H1 (cell line): ENCODE measurements at regions not wholly inside any gene's neighbourhood (a gene's known extent, or its start where the extent isn't known, plus 50 kb on each side); places are given as distances from the start of the nearest gene placed in this dataset.

Experiments used
- BRCA1 ChIP-seq: IDR thresholded peaks from 2 replicates; pipeline ENCODE4 v1.6.1; 2012; ENCODE audit warnings: low read depth, low read length, improper control_type of control experiment
- PHF8 ChIP-seq: fragments of 200-600 bp; sonication (generic); conservative IDR thresholded peaks from 2 replicates; pipeline ENCODE4 v1.7.1; 2012; ENCODE audit warnings: low read depth, mild to moderate bottlenecking, inconsistent platforms, low read length, moderate library complexity

DNA sequence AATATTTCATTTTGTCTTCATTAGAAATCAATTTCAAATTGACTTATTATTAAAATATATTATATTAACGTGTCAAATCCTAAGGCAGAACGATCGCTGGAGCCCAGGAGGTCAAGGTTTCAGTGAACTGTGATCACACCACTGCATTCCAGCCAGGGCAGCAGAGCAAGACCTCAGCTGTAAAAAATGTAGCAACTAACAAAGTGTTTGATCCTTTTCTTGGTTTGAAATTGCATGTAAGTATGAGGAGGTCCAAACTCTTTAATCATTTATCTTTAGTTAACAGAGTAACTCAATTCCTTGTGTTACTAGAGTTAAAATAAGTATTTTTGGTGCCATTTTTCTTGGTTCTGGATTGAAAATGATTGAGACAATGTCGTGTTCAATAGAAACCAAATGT, 1033.9 kb downstream of the NLGN4X start (continued):
- no peak for TF ChIP-seq PHF8
- no peak for TF ChIP-seq BRCA1
